NCI-H460 (cell line): ENCODE measurements at regions not wholly inside any gene's neighbourhood (a gene's known extent, or its start where the extent isn't known, plus 50 kb on each side); places are given as distances from the start of the nearest gene placed in this dataset.
"Not testable (repeated sequence)": the region's sequence is repeated elsewhere in the genome, so short reads cannot be mapped to it uniquely, and the experiment has no call there.

Experiments
- DNase-seq: peaks from one replicate; pipeline ENCODE4 v3.0.0-alpha.2; 2016; ENCODE audit warnings: low read depth; ENCODE audit errors: extremely low read depth

DNA sequence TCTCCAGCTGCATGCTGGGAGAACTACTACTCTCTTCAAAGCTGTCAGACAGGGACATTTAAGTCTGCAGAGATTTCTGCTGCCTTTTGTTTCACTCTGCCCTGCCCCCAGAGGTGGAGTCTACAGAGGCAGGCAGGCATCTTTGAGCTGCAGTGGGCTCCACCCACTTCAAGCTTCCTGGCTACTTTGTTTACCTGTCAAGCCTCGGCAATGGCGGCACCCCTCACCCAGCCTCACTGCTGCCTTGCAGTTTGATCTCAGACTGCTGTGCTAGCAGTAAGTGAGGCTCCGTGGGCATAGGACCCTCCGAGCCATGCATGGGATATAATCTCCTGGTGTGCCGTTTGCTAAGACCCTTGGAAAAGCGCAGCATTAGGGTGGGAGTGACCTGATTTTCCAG is 61.7 kb downstream of the DMRTA1 start:
- not testable (repeated sequence) for DNase-seq

DNA sequence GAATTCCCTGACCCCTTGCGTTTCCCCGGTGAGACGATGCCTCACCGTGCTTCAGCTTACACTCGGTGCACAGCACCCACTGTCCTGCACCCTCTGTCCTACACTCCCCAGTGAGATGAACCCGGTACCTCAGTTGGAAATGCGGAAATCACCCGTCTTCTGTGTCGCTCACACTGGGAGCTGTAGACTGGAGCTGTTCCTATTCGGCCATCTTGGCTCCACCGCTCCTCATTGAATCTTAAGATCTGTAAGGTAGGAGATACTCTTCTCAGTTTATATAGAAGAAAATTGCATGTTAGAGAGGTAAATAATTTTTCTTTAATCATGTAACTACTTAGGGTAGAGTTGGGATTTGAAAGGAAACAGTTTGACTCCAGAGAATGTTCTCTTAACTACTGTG is 62.2 kb downstream of the DMRTA1 start:
- no peak for DNase-seq

DNA sequence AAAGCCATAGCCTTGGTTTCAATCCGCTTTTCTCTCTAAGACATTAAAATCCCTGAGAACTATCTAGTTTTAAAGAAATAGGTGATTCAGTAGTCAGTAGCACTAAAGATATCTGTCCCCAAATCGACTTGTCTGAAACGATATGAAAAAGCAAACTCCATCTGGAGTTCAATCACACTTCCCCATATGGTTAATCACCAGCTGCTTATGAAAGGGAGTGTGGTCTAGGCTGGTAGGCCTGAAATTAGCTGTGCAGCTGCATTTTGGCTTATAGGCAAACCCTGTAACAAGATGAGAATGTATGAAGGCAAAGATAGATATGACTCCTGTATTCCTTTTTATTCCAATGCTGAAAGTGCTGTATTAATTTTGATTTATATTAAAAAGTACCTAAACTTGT is 65.9 kb downstream of the DMRTA1 start:
- no peak for DNase-seq

DNA sequence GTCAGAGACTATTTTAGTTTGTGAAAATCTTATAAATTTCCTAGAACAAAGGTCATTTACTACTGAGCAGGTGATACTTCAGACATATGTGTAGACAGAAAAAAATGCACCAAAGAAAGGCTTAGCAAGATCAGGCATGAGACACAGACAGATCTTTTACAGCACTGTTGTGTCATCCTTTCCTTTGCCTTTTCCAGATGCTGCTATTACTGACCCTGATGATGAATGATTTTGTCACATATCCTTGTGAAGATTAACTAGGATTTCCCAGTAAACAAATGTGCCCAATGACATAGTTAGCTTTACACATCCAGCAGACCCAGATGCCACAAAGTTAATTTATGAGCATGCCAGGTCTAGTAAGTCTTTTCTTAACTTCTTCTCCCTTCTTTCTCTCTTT is 68.2 kb downstream of the DMRTA1 start:
- DNase-seq, result peak; percentile 41

DNA sequence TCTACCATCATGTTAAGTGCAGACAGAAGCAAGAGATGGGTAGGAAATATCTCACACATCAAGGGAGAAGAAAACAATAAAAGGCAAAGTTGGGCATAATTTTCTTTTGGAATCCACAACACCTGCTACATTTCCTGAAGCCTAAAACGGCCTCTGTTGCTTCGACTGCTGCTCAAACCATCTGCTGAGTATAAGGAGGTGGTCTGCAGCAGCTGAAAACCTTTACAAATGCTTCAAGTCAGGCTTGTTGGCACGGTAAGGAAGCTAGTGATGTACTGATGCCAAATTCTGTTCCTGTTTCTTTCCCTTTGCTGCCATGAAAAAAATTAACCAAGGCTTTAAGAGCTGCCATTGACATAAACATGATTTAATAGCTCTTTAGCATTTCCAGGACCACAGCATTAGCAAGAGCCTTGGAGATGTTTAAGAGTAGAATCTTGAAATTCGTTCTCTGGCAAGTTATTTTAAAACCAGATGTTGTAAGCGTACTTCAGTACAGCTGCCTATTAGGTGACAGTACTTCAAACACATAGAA is 75.6 kb downstream of the DMRTA1 start:
- no peak for DNase-seq

DNA sequence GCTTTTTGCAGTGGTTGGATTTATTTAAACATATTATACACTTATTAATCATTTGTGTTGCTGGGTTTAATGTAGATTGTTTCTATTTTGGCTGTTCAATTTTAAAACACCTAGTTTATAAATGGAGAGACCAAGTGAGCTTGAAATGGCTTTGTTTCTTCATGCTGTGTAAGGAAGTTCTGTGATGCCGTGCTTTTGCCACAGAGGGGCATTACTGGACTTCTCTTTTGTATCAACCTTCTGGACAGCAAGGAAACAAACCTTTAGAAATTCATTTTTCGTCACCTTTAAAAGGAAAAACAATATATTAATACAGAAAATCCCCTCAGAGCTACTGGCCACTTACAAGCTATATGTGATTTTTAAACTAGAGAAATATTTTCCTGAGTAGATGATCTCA is 81.9 kb downstream of the DMRTA1 start:
- no peak for DNase-seq

DNA sequence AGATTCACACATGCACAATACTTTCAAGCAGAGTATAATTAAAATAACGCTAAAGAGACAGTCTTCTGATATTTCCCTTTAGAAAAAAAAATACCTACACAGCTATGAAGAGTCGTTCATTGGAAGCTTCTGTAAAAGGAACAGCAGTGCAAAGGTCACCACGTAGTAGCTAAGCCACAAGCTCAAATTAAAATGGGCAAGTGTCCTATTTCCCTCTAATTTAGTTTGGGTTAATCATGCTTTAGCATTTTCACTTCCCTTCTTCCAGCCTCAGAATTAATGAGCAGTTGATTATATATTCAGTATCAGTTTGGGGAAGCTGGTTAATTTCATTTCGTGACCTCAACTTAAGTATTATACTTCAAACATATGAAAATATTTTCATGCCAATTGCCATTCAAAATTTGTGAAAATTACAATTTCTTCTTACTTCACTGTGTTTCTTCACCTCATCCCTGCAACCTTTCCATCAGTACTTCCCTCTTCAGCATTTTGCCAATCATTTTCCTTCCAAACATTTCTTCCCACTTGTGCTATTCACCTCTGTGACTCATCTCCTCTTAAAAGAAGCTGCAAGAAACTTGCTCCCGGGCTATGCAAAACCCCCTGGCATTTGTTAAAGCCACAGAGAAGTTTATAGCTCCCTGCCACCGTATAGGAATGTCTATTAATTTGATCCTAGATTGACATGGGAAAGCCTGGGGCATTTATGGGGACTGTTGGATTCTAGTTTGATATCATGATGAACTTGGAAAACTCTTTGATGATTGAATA is 83.0 kb downstream of the DMRTA1 start:
- DNase-seq, result no peak

DNA sequence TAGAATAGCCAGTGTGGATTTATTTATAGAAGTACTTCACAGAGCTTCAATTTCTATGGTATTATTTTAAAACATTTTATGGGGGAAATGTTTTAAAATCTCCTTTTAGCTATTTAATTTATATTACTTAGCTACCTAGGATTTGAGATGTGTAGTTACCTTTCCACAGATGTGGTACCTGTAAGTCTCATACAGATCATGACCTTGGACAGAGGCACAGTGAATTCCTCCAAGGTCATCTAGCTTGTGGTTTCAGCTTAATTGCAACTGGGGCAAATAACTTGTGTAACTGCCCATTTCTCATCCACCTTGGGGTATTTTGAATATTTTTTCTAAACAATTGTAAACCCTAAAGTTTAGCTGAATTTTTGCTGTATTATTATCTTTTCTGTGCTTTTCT is 89.2 kb downstream of the DMRTA1 start:
- no peak for DNase-seq

DNA sequence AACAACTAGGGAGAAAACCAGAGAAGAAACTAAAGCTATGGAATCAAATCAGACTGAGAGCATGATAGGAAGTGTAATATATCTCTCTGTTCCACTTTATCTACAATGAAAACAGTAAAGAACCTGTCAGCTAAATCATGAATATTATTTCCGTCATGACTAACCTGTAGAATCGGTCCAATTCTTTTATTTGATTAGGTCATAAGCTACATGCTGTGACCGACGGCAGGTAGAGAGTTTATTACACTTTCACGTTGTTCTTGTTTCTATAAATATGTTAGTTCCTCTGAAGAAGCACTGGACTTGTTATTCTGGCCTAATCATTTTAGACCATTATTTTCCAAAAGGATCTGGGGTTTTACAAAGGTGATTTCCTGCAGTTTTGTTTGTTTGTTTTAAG is 91.1 kb downstream of the DMRTA1 start:
- no peak for DNase-seq

DNA sequence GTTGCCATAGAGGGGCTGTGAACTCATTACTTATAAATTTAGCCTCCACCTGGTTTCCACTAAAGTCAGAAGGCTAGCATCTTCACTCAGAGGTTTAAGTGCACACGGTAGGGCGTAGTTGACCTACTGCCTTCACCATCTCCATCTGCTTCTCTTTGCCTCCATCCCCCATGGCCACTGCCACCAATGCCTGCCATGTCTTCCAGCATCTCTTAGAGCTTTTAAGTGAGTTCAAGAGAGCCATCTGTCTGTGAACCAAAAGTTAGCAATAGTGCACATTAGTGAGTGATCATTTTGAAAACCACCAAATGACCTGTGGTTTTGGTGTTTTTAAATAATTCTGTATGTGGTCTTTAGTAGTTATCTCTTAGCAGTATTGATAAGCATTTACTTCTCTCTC is 102.0 kb downstream of the DMRTA1 start:
- DNase-seq, result no peak

DNA sequence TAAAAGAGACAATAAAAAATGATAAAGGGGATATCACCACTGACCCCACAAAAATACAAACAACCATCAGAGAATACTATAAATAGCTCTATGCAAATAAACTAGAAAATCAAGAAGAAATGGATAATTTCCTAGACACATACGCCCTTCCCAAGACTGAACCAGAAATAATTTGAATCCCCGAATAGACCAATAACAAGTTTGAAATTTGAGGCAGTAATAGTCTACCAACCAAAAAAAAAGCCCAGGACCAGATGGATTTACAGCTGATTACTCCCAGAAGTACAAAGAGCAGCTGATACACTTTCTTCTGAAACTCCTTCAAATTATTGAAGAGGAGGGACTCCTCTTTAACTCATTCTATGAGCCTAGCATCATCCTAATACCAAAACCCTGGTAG is 128.1 kb downstream of the DMRTA1 start:
- no peak for DNase-seq

DNA sequence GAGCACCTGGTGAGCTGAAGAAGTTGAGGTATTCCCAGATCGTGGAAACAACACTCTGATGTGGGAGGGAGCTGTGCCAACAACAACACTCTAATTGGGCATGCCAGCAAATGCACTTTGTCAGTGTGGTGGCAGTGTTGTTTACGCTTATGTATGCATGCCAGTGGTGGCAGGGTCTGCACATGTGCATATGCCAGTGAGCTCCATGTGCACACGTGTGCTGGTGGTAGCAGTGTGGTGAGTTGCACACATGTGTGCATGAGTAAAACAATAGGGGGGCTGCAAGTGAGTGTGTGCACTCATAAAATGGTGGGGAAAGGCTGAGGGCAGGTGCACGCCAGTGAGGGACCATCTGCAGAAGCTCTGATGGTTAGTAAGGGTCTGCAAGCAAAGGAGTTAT is 134.2 kb downstream of the DMRTA1 start:
- DNase-seq, result no peak

DNA sequence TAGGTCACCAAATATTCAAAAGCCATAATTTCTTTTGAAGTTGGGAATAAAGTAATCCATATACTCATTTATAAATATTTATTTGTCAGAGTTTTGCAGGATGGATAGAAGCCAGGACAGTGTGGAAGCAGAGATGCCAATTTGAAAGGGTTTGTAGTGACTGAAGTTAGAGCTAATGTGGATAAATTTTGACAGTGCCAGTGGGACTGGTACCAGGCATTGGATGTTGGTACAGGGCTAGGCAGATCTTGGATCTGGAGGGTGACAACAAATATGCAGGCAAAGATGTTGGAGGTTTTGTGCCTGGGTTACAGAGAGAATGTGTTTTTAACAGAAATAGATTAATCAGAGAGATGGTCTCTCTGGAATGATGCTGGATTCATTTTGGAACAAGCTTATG is 135.6 kb downstream of the DMRTA1 start:
- no peak for DNase-seq

DNA sequence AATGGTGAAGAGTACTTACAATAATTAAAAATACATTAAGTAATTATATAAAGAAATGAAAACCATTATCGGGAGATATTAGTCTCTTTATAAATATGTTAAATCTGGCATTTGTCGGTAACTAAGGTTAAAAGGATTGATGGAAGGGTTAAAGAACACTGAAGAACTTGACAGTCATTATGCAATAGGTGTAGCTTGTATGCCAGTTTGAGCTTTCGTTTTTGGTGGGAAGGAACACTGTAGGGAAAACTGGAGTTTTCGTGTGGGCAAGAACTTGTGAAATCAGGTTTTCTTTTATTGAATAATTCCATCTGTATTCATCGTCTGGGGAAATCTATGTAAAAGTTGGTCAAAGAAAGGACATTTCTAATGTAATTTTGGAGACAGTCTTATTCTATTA is 142.3 kb downstream of the DMRTA1 start:
- no peak for DNase-seq

DNA sequence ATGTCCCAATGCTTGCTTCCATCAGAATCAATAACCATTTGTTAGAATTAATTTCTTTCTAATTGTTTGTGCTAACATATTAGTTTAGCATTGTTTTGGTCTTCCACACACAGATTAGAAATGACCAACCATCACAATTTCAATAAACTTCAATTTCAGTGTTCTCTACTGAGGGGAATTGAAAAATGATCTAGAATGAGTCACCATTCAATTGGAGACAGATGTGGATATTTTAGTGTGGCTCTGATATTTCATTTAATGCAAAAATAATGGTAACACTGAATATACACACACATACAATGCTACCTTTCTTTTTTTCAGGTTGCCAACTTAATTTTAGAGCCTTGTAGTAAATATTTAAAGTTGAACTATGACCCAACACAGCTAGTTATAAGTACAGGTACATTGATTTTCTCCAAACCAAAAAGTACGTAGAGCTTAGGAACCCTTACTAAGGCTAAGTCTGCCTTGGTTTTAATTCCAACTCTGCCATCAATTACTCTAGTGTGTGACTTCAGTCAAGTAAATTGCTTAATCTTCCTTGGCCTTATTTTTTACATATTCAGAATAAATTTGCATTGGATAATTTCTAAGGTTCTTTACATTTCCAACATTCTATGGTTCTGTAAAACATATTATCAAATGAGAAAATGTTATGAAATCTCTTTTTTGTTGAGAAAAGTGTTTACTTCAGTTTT is 143.9 kb downstream of the DMRTA1 start:
- no peak for DNase-seq

DNA sequence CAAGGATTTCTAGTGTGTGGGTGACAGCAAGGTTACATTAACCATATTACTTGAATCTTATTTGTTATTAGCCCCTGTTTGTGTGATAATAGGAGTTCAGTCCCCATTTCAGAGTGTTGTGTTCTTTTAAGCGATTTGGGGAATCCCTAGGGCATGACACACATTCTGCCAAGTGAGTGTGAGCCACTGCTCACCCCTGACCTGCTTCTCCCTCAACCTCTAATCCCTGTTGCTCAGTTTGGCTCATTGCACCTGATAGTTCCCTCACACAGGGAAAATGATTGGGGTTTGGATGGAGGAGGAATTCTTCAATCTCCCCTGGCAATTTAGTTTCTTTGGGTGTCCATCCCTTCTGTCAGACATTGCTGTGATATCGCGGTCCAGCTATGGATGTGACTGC is 149.2 kb downstream of the DMRTA1 start:
- no peak for DNase-seq

DNA sequence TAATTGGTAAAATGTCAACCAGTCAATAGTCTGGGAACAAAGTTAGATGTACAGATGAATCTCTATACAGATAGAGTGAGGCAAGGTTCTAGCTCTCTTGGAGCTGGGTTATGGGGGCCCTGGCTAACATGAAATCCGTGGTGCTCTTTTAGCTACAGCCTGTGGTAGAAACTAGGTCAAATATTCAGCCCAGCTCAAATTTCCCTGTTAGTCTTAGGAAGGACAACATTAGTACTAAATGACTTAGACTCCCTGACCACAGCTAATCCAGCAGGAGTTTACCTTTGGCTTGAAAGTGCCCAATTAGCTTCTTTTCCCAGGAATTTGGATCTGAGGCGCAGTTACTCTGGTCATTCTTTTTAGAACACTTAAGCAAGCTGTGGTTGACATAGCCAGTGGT is 170.5 kb downstream of the DMRTA1 start:
- DNase-seq, result no peak

DNA sequence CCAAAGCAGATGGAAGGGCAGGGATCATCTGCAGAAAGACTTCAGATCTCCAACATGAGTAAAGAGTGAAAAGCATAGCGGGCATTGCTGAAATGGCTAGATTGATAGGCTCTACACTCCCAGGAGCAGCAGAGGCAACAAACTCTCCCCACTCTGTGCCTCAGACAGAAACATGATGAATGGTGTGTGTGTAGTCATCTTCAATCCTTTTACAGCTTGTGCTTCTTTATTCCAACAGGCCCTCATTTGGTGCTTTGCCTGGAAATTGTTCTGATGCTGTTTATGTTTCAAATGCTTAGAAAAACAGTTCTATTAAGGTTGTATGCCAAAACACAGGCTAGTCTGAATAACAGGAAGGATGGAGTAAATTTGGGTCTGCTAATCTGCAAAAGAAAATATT is 176.2 kb downstream of the DMRTA1 start:
- DNase-seq, result no peak

DNA sequence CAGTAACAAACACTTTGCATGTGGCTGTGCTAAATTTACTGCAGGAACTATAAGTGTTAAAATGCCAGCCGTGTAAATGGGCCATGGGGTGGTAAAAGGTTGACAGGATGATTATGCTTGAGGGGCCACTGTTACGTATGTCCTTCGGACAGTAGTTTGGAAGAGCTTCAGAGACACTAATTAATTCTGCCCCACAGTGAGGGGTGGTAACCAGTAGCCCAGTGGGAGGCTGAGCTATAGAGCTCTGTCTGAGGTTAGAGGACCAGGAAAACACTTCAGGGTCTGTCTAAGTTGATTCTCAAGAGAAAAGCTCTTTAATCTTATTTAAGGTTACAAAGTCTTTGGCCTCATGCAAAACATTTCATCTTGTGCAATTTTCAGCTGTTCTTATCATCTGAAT is 176.6 kb downstream of the DMRTA1 start:
- DNase-seq, result no peak

DNA sequence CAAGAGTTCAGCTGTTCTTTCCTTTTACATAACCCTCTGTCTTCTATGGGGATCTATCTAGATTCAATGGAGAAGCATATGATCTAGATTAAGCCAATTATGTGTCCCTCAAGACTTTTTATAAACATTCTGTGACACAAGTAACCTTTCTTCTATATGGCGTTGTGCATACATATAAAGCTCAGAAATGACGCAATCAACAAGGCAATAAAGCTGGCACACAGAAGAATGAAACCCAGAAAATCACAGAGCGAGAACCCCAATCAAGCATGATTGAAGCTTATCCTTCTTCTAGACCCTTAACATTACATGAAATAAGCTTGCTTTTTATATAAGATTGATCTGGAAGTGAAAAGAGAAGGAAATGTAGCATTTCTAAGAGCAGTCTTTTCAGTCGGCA is 178.9 kb downstream of the DMRTA1 start:
- DNase-seq, result no peak

DNA sequence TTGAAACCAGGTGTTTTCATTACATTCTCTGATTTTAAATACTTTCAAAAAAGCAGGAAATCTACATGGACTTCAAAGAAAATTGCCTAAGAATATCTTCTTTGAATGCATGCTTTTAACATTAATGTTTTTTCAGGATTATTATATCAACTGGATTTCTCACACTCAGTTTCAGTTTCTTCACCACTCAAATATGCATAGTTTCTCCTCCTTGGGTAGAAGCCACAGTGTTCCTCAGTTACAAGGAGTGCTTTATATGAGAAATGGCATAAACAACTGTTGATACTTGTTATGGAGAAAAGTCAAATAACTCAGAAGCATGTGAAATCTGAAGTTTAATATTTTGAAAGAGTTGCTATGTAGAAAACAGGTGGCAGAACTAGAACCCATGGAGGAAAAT is 196.9 kb downstream of the DMRTA1 start:
- DNase-seq, result no peak

DNA sequence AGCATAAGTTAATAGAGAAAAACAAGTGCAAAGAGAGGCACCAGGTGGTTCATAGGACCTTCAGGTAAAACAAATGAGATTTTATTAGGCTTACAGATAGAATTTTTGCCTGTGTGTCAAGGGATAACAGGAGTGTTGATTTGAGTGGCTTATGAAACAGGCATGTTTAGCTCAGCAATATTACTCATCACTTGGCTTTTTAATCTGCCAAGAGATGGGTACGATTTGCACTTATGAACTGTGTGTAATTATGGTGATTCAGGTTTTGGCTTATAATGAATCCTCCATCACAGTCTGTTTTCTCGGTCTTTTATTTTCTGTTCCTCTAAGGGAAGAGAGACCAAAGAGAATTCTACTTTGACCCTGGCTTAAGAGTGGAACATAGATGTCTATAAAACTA is 199.3 kb downstream of the DMRTA1 start:
- DNase-seq, result no peak
